Fibroblast of the aortic adventitia (primary cell): ENCODE measurements at regions not wholly inside any gene's neighbourhood (a gene's known extent, or its start where the extent isn't known, plus 50 kb on each side); places are given as distances from the start of the nearest gene placed in this dataset.

Source experiments
- DNase-seq: peaks from one replicate; pipeline ENCODE4 v3.0.0-alpha.2; 2010; ENCODE audit warnings: low read depth
- H3K4me3 ChIP-seq: 2 replicates; pipeline ENCODE4 v1.5.1; 2011; ENCODE audit warnings: low read depth, mild to moderate bottlenecking, control low read depth, low read length, moderate library complexity
- TF ChIP-seq, protein P1 (sequence below): IDR thresholded peaks from 2 replicates; pipeline ENCODE4 v1.5.1; 2011; ENCODE audit warnings: mild to moderate bottlenecking, low read length, control low read depth, inconsistent platforms; ENCODE audit not compliant: insufficient read depth

GRCh38 chr20:50408526-50409364 lies 101.4 kb upstream of the PTPN1 start:
- TF ChIP-seq, protein P1, sequence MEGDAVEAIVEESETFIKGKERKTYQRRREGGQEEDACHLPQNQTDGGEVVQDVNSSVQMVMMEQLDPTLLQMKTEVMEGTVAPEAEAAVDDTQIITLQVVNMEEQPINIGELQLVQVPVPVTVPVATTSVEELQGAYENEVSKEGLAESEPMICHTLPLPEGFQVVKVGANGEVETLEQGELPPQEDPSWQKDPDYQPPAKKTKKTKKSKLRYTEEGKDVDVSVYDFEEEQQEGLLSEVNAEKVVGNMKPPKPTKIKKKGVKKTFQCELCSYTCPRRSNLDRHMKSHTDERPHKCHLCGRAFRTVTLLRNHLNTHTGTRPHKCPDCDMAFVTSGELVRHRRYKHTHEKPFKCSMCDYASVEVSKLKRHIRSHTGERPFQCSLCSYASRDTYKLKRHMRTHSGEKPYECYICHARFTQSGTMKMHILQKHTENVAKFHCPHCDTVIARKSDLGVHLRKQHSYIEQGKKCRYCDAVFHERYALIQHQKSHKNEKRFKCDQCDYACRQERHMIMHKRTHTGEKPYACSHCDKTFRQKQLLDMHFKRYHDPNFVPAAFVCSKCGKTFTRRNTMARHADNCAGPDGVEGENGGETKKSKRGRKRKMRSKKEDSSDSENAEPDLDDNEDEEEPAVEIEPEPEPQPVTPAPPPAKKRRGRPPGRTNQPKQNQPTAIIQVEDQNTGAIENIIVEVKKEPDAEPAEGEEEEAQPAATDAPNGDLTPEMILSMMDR, result no peak
- no peak for DNase-seq

DNA sequence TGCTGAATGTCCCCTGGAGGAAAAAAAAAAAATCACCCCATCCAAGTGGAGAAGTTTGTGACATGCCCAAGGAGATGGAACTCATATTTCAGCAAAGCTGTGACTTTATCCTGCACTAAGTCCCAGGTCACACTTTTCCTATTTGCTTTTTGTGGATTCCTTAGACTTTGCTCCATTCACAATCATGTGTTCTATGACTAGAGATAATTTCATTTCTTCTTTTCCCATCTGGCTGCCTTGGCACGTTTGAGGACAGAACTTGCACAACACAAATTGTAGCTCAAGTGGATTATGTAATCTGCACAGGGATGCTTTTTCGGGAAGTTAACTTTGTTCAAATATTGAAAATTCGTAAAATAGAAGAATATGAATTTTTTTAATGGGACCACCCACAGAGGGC lies 100.7 kb upstream of the PTPN1 start:
- H3K4me3 ChIP-seq, result no peak overlapping the region
- TF ChIP-seq, protein P1, result no peak
- peak; percentile 62 for DNase-seq

More at GRCh38 chr20:50408526-50409364, 101.4 kb upstream of the PTPN1 start:
- no peak overlapping the region for H3K4me3 ChIP-seq

GRCh38 chr20:50410343-50410742 lies 99.8 kb upstream of the PTPN1 start:
- no peak overlapping the region for H3K4me3 ChIP-seq
- DNase-seq, result no peak
- TF ChIP-seq, protein P1, result no peak

- no peak for DNase-seq
- H3K4me3 ChIP-seq, result no peak overlapping the region
Measured at GRCh38 chr20:50412069-50412468, 98.1 kb upstream of the PTPN1 start.

GRCh38 chr20:50412499-50412898 lies 97.7 kb upstream of the PTPN1 start:
- TF ChIP-seq, protein P1, result no peak
- no peak overlapping the region for H3K4me3 ChIP-seq
- DNase-seq, result no peak

More at GRCh38 chr20:50412069-50412468, 98.1 kb upstream of the PTPN1 start:
- TF ChIP-seq, protein P1, result no peak

DNA sequence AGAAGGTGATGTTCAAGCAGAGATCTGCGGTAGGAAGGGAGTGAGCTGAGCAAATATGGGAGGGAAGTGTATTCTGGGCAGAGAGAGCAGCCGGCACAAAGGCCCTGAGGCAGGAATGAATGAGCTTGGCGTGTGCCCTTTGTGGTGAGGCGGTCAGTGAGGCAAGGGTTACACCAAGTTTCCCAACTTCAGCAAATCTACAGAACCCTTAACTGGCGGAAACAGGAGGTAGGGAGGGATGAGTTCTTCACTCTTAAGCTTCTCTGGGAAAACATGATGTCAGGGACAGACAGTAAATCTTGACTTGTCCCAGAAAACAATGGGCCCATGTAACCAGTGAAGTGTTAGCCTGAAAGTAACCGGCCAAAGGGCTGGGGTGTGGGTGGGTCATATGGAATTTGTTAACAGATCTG lies 97.1 kb upstream of the PTPN1 start:
- DNase-seq, result peak; percentile 18
- no peak overlapping the region for H3K4me3 ChIP-seq
- TF ChIP-seq, protein P1, result no peak
